ENCODE measurements at regions not wholly inside any gene's neighbourhood (a gene's known extent, or its start where the extent isn't known, plus 50 kb on each side); places are given as distances from the start of the nearest gene placed in this dataset.

DNA sequence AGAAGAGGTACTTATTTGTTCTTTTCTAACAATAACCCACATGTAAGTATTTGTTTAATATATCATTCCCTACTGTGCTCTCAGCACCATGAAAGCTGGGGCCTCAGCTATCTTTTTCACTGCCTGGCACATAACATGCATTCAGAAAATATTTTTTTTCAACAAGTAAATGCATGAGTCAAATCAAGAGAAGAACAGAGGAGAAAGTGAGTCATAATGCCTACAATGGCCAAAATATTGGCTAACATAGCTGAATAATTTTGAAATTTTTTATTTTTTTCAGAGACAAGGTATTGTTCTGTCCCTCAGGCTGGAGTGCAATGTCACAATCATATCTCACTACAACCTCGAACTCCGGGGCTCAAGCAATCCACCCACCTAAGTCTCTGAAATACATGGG is 252.2 kb upstream of the ADAMTS5 start:
- DNase-seq (ENCODE audit: low spot score) = no peak
- intact Hi-C loops (cut with DNase I) = no loop called here

DNA sequence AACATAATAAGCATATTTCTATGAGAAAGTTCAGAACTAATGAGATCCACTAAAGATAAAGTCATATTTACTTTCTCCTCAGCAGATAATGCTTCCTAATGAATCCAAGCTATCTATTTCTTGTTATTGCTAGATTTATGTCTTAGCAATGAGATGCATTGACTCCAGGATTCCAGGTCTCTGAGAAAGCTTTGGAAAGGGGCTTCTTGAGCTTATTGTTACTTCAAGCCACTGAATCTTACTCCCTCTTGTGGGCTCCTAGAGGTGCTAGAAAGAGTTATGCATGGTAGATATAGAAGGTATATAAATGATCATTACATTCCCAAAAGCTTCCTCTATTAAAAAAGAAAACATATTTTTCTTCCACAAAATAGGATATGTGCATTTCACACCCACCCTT is 246.4 kb upstream of the ADAMTS5 start:
- DNase-seq (ENCODE audit: low spot score) = no peak
- intact Hi-C loops (cut with DNase I) = no loop called here

DNA sequence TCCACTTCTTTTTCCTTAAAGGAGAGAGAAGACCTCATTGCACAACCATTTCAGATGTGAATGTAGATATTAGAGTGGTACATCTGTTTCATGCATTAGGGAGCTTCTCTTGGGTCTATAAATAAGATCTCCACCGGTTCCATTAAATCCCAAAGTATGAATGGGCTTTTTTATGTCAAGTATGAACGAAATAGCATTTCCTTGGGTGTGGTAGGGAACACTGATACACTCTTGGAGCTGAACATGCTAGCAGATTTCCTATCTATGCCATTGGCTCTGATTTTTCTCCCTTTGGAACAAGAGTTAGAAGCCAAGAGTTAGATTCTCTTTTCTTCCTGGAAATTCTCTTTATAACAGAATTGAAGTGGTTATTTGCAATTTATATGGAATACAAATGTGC is 245.6 kb upstream of the ADAMTS5 start:
- DNase-seq (ENCODE audit: low spot score) = no peak
- intact Hi-C loops (cut with DNase I) = no loop called here

DNA sequence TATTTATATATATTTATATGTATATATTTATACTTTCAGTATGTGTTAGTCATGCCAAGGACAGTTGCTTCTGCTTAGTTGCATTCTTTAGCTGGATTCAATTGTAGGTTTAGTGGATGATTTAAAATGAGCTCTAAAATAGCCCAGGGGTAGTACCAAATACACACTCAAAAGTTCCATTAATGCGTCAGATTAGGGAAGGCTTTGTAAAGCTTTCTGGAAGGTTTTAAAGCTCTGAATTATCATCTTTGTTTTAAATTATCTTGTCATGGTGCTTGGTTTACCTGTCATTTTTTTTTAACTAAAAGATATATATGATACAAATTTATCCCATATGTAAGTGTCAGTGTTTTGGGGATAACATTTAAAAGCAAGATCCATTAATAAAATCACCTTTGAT is 242.7 kb upstream of the ADAMTS5 start:
- intact Hi-C loops (cut with DNase I) = no loop called here

DNA sequence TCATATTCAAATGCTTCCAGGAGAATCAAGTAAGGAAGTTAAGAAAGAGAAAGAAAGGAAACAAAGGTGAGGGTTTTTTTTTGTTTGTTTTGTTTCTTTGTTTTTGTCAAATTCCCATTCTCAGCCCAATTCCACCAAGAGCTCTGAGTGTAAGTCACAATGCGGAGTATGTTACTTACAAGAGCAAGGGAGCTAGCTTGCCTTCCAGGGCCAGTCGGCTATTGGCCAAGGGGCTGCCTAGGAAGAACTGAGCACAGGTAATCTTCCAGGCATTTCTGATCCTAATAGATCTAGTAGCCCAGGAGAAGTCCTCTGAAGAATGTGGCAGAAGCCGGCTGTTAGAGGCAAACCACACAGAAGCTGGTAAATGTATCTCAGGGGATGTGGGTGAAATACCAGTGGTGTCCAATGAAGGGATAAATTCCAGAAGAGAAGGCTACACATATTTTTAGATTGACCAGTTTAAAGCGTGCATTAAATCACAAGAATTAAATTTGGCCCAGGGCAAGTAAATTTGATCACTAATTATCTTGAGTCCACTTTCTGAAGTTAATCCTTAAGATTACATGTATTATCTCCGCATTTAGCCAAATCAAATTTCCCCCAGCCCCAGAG is 239.6 kb upstream of the ADAMTS5 start:
- DNase-seq (ENCODE audit: low spot score) = no peak
- intact Hi-C loops (cut with DNase I) = no loop called here

More for the DNA sequence above, 242.7 kb upstream of the ADAMTS5 start:
- DNase-seq (ENCODE audit: low spot score) = no peak

DNA sequence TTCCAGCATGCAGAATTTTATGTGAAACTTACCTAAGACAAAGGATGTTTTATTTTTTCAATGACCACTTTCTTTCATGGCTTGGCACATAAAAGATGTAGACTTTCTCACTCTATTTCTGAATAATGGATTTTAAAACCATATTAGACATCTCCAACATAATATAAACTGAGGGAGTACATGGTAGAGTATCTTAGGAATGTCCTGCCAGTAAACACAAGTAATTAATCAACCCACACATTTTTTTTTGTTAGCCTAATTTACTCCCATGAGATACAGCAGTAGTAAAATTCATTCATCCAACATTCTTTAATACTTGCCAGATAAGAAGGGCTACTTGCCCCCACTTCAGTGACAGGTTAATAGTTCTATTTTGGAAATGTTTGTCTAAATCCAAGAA is 235.4 kb upstream of the ADAMTS5 start:
- intact Hi-C loops (cut with DNase I) = no loop called here
- DNase-seq (ENCODE audit: low spot score) = no peak

DNA sequence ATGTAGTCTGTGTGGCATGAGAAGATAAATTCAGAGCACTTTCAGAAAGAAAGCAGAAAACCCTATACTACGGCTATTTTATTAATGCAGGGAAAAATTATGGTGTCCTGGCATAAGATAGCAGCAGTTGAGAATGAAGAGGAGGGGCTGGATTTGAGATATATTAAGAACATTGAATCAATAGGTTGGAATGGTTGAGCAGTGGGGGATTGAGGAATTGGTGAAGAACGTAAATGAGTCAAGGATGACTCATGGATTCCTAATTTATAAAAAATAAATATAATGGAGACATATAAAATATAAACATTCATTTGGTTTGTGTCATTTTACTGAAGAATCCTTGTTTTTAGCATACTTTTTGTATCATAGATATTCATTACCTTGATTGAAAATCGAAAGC is 234.3 kb upstream of the ADAMTS5 start:
- no peak for DNase-seq (ENCODE audit: low spot score)
- intact Hi-C loops (cut with DNase I) = no loop called here

DNA sequence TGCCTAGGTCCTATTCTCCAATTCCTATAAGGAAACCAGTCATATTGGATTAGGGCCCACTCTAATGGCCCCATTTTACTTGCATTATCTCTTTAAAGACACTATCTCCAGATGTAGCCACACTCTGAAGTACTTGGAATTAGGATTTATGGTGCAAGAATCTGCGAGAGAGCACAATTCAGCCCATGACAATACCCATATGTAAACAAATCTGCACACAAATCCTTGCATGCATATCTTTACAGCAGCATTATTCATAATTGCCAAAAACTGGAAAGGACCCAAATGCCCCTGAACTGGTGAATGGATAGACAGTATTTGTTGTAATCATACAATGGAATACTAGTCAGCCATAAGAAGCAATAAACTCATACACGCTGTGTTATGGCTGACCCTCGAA is 229.8 kb upstream of the ADAMTS5 start:
- intact Hi-C loops (cut with DNase I) = no loop called here
- DNase-seq (ENCODE audit: low spot score) = no peak

DNA sequence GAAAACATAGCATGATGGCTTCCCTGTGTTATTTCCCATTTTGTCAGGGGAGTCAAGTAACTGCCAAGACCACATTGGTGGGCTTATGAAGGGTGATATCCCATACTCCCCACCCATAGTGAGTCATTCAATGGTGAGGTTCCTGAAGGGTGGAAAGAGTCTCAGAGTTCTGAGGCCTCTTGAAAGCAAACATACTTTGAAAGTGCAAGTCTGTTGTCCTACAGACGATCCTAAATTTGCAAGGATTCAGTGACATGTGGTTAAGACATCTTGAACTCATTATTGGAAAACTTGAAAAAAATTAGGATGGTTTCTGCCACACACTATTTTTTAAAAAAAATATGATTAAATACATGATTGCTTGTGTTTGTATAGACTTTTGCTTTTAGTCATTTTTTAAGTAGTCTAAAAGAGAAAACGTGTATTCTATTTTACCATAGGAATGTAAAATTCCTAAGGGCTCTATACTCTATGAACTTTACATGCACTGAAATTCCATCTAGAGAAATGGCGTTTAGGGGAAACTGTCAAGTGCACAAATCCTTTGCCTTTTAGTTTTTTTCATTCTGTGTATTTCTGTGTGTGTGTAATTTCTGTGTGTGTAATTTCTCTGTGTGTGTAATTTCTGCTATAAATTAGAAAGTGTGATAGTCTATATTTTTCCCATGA is 225.5 kb upstream of the ADAMTS5 start:
- intact Hi-C loops (cut with DNase I) = no loop called here

DNA sequence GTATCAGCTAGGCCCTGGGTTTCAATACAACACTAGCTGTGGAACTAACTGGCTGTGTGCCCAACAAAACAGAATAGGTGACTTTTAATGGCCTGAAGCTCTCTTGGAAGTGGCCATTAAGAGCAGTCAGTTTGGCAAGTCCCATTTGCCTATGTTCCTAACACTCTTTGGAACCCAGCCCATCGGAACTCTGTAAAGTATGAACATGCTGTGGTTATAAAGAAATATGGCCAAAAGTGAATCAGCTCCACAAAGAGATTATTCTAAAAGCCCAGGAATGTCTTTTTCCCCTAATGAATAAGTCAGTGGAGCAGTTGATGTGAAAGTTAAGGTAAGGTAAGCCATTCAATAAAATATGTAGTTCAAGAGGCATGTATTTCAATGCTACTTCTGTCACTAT is 223.7 kb upstream of the ADAMTS5 start:
- no peak for DNase-seq (ENCODE audit: low spot score)
- intact Hi-C loops (cut with DNase I) = no loop called here

More for the DNA sequence above, 225.5 kb upstream of the ADAMTS5 start:
- no peak for DNase-seq (ENCODE audit: low spot score)

DNA sequence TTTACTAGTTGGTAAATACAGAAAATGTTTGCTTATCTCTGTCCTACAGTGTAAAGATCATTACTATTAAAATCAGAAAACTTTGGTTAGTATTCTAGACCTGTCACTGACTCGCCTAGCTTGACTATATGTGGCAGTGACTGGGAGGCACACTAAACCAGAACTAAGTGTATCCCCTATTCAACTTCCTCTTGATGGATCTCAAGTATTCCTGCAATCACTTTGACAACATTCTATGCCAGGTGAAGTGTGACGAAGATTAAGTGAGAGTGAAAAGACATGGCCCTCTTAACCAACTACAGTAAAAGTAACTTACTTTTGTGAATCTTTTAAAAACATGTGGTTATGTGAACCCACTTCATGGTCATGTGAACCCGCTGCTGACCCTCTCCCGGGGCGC is 223.0 kb upstream of the ADAMTS5 start:
- no peak for DNase-seq (ENCODE audit: low spot score)
- intact Hi-C loops (cut with DNase I) = no loop called here

DNA sequence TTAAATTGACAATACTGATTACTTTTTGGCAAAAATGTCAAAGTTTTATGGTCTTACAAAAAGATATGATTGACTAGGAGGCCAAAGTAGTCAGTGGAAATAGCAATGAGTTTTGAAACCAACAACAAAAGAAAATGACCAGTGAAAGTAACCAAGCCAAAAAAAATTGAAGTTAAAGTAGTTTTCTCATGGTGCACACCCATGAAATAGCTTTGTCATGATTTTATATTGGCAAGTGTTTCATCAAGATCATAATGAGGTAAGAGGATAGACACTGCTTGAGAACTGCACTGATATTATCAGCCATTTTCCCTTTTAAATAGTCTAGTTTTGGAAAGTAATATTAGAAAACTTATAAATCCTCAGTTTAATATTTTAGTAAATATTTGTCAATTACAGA is 206.2 kb upstream of the ADAMTS5 start:
- intact Hi-C loops (cut with DNase I) = no loop called here
- no peak for DNase-seq (ENCODE audit: low spot score)

DNA sequence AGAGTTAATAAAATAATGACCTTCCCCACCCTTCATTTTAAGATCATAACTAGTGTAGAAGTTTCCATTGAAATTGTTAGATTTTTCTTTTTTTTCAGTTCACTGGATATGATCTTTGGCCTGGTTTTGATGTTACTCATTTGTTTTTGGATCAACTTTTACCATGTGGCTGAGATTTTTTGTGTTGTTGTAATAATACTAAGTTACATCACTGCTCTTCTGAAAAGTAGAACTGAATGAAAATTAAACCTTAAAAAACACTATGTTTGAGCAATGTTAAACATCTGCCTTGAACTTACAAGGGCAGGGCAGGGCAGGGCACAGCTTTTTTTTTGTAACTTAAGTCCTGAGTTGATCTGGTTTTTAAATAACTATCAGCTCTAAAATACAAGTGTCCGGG is 204.8 kb upstream of the ADAMTS5 start:
- DNase-seq (ENCODE audit: low spot score) = no peak
- intact Hi-C loops (cut with DNase I) = no loop called here

DNA sequence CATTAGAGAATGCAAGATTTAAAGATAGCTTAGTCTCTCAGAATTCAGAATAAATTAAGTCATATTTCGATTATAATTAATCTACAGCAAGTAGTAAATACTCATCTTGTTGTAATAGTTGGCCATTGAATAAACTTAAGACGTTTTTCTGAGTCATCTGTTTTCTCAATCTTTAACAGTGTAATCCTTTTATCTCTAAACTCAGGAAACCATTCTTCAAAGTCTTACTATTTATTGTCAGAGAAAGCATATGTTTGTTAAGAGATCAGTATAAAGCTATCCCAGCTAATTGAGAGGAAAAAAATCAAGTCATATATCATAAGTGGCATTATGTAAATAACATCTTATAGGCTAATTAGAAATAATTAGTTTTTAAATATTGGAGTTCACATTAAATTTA is 201.2 kb upstream of the ADAMTS5 start:
- no peak for DNase-seq (ENCODE audit: low spot score)
- intact Hi-C loops (cut with DNase I) = no loop called here

DNA sequence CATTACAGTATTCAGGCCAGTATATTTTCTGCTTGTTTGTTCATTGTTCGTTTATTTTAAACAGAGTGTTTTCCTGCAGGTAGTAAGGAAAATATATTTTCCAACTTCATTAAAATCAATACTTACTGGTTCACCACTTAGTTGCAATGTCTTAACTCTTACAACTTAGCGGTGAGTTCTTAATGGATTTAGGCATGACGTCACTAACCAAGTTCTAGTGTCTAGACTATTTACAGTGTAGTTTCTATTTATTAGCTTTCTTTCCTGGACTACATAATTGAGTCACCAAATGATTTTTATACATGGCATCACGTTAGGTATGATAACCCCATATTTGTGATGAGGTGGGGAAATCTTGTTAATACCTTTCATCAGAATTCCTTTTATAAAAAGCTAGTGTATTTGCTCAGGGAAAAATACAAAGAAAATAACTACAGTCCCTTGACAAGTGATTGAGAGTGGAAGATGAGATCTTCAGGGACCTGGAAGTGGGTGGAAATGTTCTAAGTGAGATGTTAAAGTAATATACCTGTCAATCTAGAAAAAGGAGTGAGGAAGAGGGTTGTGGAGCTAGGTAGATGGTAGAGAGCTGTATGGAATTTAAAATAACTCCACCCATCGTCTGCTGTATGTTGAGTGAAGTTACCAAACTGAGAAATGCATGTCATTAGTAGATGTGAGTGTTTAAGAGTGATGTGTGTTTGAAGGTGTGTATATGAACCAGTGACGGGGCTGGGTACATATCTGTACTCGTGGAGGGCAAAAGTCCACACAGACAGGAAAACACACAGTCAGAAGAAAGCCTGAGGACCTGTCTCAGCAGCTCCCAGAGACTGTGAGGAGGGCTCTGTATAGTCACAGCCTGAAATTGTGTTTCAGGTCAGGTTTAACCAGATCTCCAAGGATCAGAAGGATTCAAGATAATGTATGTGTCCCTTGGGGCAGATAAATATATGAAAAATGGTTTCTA is 197.6 kb upstream of the ADAMTS5 start:
- intact Hi-C loops (cut with DNase I) = no loop called here
- no peak for DNase-seq (ENCODE audit: low spot score)

DNA sequence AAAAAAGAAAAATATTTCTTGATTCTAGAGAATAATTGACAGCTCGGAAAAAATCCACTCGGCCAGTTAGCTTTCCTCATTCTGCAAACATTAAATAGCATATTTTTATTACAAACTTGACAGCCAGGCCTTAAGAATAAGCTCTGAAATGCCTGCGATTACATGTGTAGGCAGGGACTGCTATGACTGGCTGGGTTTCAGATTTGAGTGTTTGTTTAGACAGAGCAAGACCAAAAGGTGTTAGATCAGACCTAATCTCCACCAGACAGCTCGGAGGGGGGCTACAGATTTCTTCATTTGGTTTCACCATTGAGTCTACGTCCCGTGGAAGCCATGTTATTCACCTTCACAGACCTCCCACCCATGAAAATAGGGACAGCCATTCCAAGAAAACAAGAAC is 192.1 kb upstream of the ADAMTS5 start:
- intact Hi-C loops (cut with DNase I) = no loop called here
- DNase-seq (ENCODE audit: low spot score) = no peak

DNA sequence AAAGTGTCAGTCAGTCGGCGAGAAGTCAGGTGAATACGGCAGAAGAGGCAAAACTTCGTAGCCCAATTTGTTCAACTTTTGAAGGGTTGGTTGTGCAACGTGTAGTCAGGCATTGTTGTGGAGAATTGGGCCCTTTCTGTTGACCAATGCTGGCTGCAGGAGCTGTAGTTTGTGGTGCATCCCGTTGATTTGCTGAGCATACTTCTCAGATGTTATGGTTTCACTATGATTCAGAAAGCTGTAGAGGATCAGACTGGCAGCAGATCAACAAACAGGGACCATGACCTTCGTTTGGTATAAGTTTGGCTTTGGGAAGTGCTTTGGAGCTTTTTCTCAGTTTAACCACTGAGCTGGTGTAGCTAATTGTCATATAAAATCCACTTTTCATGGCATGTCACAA is 190.2 kb upstream of the ADAMTS5 start:
- DNase-seq (ENCODE audit: low spot score) = no peak

DNA sequence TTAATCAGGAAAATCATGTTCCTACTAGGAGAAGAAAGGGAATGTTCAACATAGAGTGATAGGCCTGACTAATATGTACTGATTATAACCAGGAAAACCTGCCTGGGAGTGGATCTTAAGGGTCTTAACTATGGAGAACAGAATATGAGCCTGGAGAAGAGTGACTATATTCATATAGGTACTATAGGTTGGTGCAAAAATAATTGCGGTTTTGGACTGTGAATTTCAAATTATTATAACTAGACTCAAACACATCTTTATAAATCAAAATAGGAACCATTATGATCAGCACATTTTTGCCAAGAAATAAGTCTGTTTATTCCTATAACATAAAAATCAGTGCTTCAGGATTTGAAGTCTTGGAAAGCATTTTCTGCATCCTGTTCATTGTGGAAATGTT is 189.8 kb upstream of the ADAMTS5 start:
- intact Hi-C loops (cut with DNase I) = no loop called here

More for the DNA sequence above, 190.2 kb upstream of the ADAMTS5 start:
- intact Hi-C loops (cut with DNase I) = no loop called here

DNA sequence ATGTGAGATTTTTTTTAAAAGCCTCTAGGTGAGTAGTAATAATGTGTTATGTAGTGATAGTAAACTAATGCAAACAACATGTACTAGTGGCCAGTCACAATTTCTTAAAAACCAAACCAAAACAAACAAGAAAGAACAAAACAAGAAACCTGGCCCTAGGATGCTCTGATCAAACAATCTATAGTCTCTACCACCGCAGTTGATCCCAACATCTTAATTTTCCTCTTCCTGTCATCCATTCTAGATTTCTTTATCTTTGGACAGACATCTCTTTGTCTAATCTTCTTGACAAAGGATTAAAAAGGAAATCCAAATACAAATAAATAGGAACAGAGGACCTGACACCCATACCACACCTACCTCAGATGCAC is 188.2 kb upstream of the ADAMTS5 start:
- no peak for DNase-seq (ENCODE audit: low spot score)
- intact Hi-C loops (cut with DNase I) = no loop called here

More for the DNA sequence above, 189.8 kb upstream of the ADAMTS5 start:
- no peak for DNase-seq (ENCODE audit: low spot score)

DNA sequence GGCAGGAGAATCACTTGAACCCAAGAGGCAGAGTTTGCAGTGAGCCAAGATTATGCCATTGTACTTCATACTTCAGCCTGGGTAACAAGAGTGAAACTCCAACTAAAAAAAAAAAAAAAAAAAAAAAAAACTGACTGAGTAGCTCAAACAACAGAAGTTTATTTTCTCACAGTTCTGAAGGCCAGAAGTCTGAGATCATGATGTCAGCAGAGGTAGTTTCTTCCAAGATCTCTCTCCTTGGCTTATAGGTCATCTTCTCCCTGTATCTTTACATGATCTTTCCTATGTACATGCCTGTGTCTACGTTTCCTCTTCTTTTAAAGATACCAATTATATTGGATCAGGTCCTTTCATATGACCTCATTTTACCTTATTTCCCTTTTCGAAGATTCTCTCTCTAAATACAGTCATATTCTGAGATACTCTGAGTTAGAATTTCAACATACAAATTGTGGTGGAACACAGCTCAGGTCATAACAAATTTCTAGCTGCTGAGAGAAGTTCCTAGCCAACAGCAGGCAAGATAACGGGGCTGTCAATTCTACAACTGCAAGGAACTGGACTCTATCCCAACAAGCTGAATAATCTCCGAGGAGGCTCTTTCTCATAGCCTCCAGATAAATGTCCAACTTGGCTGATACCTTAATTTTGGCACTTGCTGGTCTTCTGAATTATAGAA is 187.7 kb upstream of the ADAMTS5 start:
- DNase-seq (ENCODE audit: low spot score) = no peak
- intact Hi-C loops (cut with DNase I) = no loop called here

All from cardiac septum (tissue), 1 donor.